Fibroblast of skin of back (primary cell): ENCODE measurements at regions not wholly inside any gene's neighbourhood (a gene's known extent, or its start where the extent isn't known, plus 50 kb on each side); places are given as distances from the start of the nearest gene placed in this dataset.
A peak's percentile ranks its signal among the peaks of the same experiment; 100 is the strongest.
"Not testable (repeated sequence)": the region's sequence is repeated elsewhere in the genome, so short reads cannot be mapped to it uniquely, and the experiment has no call there.

Experiments
- DNase-seq: peaks from one replicate; pipeline ENCODE4 v3.0.0-alpha.2; 2013

GRCh38 chr10:125266541-125266940, 106.2 kb upstream of the CTBP2 start:
- no peak for DNase-seq

GRCh38 chr10:125265579-125265955, 105.2 kb upstream of the CTBP2 start:
- no peak for DNase-seq

- no peak for DNase-seq
Observed at GRCh38 chr10:125264757-125265578, 104.6 kb upstream of the CTBP2 start.

GRCh38 chr10:125264091-125264490, 103.7 kb upstream of the CTBP2 start:
- DNase-seq: no peak

GRCh38 chr10:125263551-125263950, 103.2 kb upstream of the CTBP2 start:
- DNase-seq: peak; percentile 17

GRCh38 chr10:125262920-125263319, 102.6 kb upstream of the CTBP2 start:
- DNase-seq: no peak

- no peak for DNase-seq
Observed at GRCh38 chr10:125262409-125262808, 102.0 kb upstream of the CTBP2 start.

- no peak for DNase-seq
Observed at GRCh38 chr10:125261491-125262186, 101.3 kb upstream of the CTBP2 start.

- DNase-seq: no peak
Observed at GRCh38 chr10:125260260-125260659, 99.9 kb upstream of the CTBP2 start.

- no peak for DNase-seq
Observed at GRCh38 chr10:125259651-125260050, 99.3 kb upstream of the CTBP2 start.

GRCh38 chr10:125258676-125259075, 98.3 kb upstream of the CTBP2 start:
- no peak for DNase-seq

GRCh38 chr10:125257521-125258108, 97.3 kb upstream of the CTBP2 start:
- DNase-seq: no peak

GRCh38 chr10:125256026-125256425, 95.7 kb upstream of the CTBP2 start:
- no peak for DNase-seq

- DNase-seq: no peak
Observed at GRCh38 chr10:125252937-125253336, 92.6 kb upstream of the CTBP2 start.

GRCh38 chr10:125250834-125251233, 90.5 kb upstream of the CTBP2 start:
- not testable (repeated sequence) for DNase-seq

- DNase-seq: no peak
Observed at GRCh38 chr10:125249948-125250347, 89.6 kb upstream of the CTBP2 start.

GRCh38 chr10:125248489-125248888, 88.1 kb upstream of the CTBP2 start:
- DNase-seq: no peak

- DNase-seq: no peak
Observed at GRCh38 chr10:125247576-125247975, 87.2 kb upstream of the CTBP2 start.

GRCh38 chr10:125243532-125244253, 83.3 kb upstream of the CTBP2 start:
- DNase-seq: no peak

- DNase-seq: no peak
Observed at GRCh38 chr10:125238682-125239081, 78.3 kb upstream of the CTBP2 start.

GRCh38 chr10:125236091-125236490, 75.7 kb upstream of the CTBP2 start:
- no peak for DNase-seq

GRCh38 chr10:125235093-125236069, 75.0 kb upstream of the CTBP2 start:
- no peak for DNase-seq
